HUES48 (cell line): ENCODE measurements at regions not wholly inside any gene's neighbourhood (a gene's known extent, or its start where the extent isn't known, plus 50 kb on each side); places are given as distances from the start of the nearest gene placed in this dataset.

Experiments
- H3K27ac ChIP-seq: one replicate; pipeline ENCODE4 v1.7.0; 2013; ENCODE audit warnings: low read depth, low read length, inconsistent platforms
- H3K27me3 ChIP-seq: 2 replicates; pipeline ENCODE4 v1.6.1; 2013; ENCODE audit warnings: mild to moderate bottlenecking, low read length; ENCODE audit not compliant: control insufficient read depth, insufficient read depth
- H3K36me3 ChIP-seq: 2 replicates; pipeline ENCODE4 v1.6.1; 2013; ENCODE audit warnings: low read length; ENCODE audit not compliant: control insufficient read depth, insufficient read depth
- H3K4me1 ChIP-seq: 2 replicates; pipeline ENCODE4 v1.6.1; 2013; ENCODE audit warnings: mild to moderate bottlenecking, low read length; ENCODE audit not compliant: control insufficient read depth, insufficient read depth
- H3K4me3 ChIP-seq: 2 replicates; pipeline ENCODE4 v1.5.1; 2013; ENCODE audit warnings: mild to moderate bottlenecking, low read depth, low read length
- H3K9ac ChIP-seq: 2 replicates; pipeline ENCODE4 v1.6.1; 2013; ENCODE audit warnings: mild to moderate bottlenecking, low read depth, low read length, moderate library complexity
- H3K9me3 ChIP-seq: 2 replicates; pipeline ENCODE4 v1.6.1; 2013; ENCODE audit warnings: low read length; ENCODE audit not compliant: control insufficient read depth, insufficient read depth

DNA sequence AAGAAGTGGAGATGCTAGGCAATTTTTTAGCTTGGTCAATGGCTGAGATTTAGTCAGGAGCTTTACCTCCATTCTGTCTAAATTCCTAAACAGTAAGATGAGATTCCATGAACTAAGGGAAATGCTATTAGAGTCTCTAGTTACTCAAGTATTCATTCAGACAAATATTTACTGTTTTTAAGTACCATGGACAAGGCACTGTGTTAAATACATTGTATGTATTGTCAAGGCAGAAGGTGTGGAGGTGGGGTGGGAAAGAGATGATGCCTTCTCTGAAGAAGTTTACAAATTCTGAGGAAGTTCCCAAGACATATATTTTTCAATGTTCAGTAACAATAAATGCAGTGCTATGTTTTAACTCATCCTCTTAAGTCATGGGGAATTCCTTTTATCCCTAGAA, 459.9 kb upstream of the NMUR2 start:
- Histone ChIP-seq H3K9me3 (peaks cover 5% of the 10 kb centered on the region; the same call in 1 of the 2 replicates), H3K27me3 (no peaks in the 10 kb centered on the region), H3K27ac (no peak overlapping the region), H3K4me1 (peaks cover 12% of the 10 kb centered on the region; the same call in 1 of the 2 replicates), H3K4me3 (no peak overlapping the region), H3K9ac (no peak overlapping the region), H3K36me3 (no peaks in the 10 kb centered on the region)

- peaks cover 12% of the 10 kb centered on the region; the same call in 1 of the 2 replicates for H3K4me1 ChIP-seq
- H3K27me3 ChIP-seq = no peaks in the 10 kb centered on the region
- H3K4me3 ChIP-seq = no peak overlapping the region
- no peak overlapping the region for H3K27ac ChIP-seq
- no peaks in the 10 kb centered on the region for H3K36me3 ChIP-seq
- H3K9me3 ChIP-seq = peaks cover 5% of the 10 kb centered on the region; the same call in 1 of the 2 replicates
- no peak overlapping the region for H3K9ac ChIP-seq
Observed at GRCh38 chr5:152869971-152870370, 464.9 kb upstream of the NMUR2 start.

DNA sequence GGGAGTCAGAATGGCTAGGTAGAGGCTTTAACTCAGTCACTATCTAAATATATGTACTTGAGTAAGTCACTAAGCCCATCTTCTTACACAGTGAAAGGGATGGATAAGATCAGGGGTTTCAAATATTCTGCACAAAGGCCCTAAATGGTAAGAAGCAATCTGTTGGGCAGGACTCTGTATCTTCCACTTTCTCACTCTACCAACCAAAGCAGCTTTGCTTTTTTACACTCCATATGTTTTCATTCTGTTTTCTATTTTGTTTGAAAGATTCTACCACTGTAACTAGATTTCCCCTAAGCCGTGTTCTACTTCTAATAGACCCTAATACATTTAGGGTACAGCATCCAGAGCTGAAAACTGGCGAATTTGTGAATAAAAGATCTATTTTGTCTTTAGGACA, 477.5 kb upstream of the NMUR2 start:
- H3K27me3 ChIP-seq = no peaks in the 10 kb centered on the region
- no peak overlapping the region for H3K9ac ChIP-seq
- no peaks in the 10 kb centered on the region; the same call in 1 of the 2 replicates for H3K9me3 ChIP-seq
- H3K4me3 ChIP-seq = no peak overlapping the region
- no peaks in the 10 kb centered on the region for H3K36me3 ChIP-seq
- no peak overlapping the region for H3K27ac ChIP-seq
- H3K4me1 ChIP-seq = no peaks in the 10 kb centered on the region

DNA sequence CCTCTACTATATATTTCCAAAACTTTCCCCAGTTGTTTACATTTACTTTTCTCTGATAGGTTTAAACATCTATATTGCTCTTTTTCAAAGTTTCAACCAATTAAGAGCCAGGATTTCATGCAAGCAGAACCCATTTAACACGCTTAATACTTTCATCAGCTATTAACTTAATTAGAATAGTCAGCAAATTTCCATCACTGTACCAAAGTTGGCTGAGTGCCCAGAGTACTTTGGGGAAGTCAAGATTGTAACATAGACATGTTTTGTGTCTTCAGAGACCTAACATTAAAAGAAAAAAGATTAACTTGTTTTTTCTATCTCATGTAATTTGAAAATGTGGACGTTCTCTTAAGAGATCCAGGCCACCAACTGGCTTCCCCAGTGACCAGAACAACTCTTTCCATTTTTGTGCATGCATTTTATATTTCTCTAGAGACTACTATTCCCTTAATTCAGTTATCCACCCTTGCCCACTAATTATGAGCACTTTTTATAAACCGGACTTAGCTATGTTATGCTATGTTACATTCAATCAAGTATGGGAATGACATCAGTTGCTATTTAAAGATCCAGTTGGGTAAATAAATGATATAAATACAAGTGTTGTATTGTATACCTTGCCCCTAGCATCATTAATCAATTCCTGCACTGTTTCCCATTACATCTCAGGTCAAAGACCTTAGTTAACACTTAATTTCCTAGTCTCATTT, 478.1 kb upstream of the NMUR2 start:
- H3K9ac ChIP-seq = no peak overlapping the region
- H3K9me3 ChIP-seq = no peaks in the 10 kb centered on the region; the same call in 1 of the 2 replicates
- H3K27me3 ChIP-seq = no peaks in the 10 kb centered on the region
- no peak overlapping the region for H3K4me3 ChIP-seq
- H3K4me1 ChIP-seq = no peaks in the 10 kb centered on the region
- no peaks in the 10 kb centered on the region for H3K36me3 ChIP-seq
- H3K27ac ChIP-seq = no peak overlapping the region

GRCh38 chr5:152884006-152884405, 478.9 kb upstream of the NMUR2 start:
- H3K27me3 ChIP-seq = no peaks in the 10 kb centered on the region
- H3K9me3 ChIP-seq = no peaks in the 10 kb centered on the region; the same call in 1 of the 2 replicates
- no peak overlapping the region for H3K4me3 ChIP-seq
- no peaks in the 10 kb centered on the region for H3K4me1 ChIP-seq
- no peak overlapping the region for H3K27ac ChIP-seq
- no peak overlapping the region for H3K9ac ChIP-seq
- no peaks in the 10 kb centered on the region for H3K36me3 ChIP-seq

GRCh38 chr5:152900332-152900731, 495.3 kb upstream of the NMUR2 start:
- Histone ChIP-seq H3K9ac (no peak overlapping the region), H3K27me3 (no peaks in the 10 kb centered on the region), H3K36me3 (no peaks in the 10 kb centered on the region), H3K27ac (no peak overlapping the region), H3K4me3 (no peak overlapping the region), H3K9me3 (no peaks in the 10 kb centered on the region), H3K4me1 (peaks cover 12% of the 10 kb centered on the region)

GRCh38 chr5:152901754-152902153, 496.7 kb upstream of the NMUR2 start:
- Histone ChIP-seq H3K4me3 (no peak overlapping the region), H3K9ac (no peak overlapping the region), H3K4me1 (peaks cover 12% of the 10 kb centered on the region), H3K27me3 (no peaks in the 10 kb centered on the region), H3K9me3 (no peaks in the 10 kb centered on the region), H3K36me3 (no peaks in the 10 kb centered on the region), H3K27ac (no peak overlapping the region)

- H3K4me1 ChIP-seq = peaks cover 8% of the 10 kb centered on the region
- no peaks in the 10 kb centered on the region for H3K9me3 ChIP-seq
- no peak overlapping the region for H3K27ac ChIP-seq
- H3K4me3 ChIP-seq = no peak overlapping the region
- H3K9ac ChIP-seq = no peak overlapping the region
- no peaks in the 10 kb centered on the region for H3K36me3 ChIP-seq
- no peaks in the 10 kb centered on the region for H3K27me3 ChIP-seq
Observed at GRCh38 chr5:152905286-152905685, 500.2 kb upstream of the NMUR2 start.

DNA sequence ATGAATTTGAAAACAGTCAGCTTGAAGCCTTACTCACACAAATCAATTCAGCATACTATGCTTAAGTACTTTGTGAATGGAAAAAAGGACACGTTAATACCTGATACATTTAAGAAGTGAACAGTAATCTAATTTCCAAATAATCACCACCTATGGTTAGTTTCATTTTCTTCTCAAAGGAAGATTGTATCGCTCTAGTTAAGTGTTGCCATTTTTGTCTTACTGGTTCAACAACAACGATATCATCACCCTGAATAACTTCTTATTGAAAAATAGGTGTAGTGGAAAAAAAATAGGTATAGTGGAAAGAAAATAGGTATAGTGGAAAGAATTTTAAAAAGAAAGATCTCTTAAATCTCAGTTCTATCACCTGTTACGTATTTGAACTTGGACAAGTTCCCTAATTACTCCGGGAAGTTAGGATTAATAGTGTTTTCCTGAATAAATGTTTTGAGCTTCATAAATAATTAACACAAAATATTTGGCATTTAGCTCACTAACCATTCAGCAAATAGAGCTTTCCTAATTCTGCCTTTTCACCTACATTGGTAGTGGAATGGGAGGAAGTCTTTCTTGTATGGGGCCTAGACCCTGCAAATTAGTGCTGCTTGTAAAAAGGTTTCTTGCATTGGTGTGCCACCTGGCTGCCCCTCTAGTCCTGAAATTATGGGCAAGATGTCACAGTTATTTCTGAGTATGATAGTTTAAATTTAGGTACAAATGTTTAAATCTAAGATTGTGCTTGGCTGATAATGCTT, 502.6 kb upstream of the NMUR2 start:
- no peaks in the 10 kb centered on the region for H3K4me1 ChIP-seq
- no peak overlapping the region for H3K9ac ChIP-seq
- H3K27me3 ChIP-seq = no peaks in the 10 kb centered on the region
- no peaks in the 10 kb centered on the region for H3K9me3 ChIP-seq
- H3K27ac ChIP-seq = no peak overlapping the region
- no peak overlapping the region for H3K4me3 ChIP-seq
- H3K36me3 ChIP-seq = no peaks in the 10 kb centered on the region

DNA sequence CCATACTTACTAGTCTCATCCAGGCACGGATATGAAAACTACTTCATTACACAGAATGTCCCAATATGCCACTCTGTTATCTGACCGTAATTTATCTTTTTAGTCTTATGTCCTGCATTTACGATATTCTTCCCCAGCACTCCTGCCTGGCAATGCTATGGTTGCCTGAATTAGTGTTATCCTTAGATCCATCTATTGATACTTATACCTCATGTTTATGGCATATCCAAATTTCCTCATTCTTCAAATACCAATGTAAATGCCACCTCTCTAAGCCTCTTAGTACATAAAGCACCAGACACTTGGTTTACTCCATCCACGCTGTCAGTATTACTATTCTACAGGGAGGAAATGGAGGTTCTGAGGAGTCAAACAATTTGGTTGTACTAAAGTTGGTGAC, 507.8 kb upstream of the NMUR2 start:
- Histone ChIP-seq H3K4me1 (no peaks in the 10 kb centered on the region), H3K9ac (no peak overlapping the region), H3K9me3 (no peaks in the 10 kb centered on the region), H3K27ac (no peak overlapping the region), H3K27me3 (no peaks in the 10 kb centered on the region), H3K36me3 (no peaks in the 10 kb centered on the region), H3K4me3 (no peak overlapping the region)

- Histone ChIP-seq H3K36me3 (no peaks in the 10 kb centered on the region), H3K27ac (no peak overlapping the region), H3K4me3 (no peak overlapping the region), H3K4me1 (no peaks in the 10 kb centered on the region), H3K27me3 (no peaks in the 10 kb centered on the region), H3K9ac (no peak overlapping the region), H3K9me3 (no peaks in the 10 kb centered on the region)
Observed at GRCh38 chr5:152932621-152933020, 527.5 kb upstream of the NMUR2 start.
